ENCODE measurements at regions not wholly inside any gene's neighbourhood (a gene's known extent, or its start where the extent isn't known, plus 50 kb on each side); places are given as distances from the start of the nearest gene placed in this dataset. TPM values are rescaled to one million over a fixed set of nuclear protein-coding genes. Genes with fewer than 3 reads are reported as not detected.

Small RNA genes lying in the stretch of these regions (small RNA-seq; reads per million reads assigned to genes)
- gene MIR325, result not detected
- not detected for gene RNA5SP509
